ENCODE measurements at regions not wholly inside any gene's neighbourhood (a gene's known extent, or its start where the extent isn't known, plus 50 kb on each side); places are given as distances from the start of the nearest gene placed in this dataset.

DNA sequence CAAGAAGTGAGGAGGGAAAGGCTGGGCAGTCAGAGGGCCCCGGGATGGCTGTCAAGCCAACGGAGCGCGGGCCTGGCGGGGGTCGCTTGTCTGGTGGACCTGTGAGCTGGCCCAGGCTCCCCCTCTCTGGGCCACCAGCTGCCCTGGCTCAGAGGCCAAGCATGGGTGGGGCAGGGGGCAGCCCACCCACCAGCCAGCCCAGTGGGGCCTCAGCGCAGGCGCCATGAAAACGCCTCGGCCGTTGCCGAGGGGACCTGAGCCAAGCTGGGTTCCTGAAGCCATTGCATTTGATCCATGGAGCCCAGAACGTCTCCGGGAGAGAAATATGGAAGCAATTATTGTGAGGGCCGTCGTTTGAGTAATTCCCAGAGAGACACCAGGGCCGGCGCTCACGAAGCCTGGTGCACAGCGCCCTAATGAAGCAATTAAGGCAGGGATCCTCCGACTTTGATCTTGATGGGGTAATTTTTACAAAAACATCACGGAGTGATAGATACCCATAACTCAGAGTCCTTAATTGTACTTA, 90.5 kb upstream of the TTC34 start:
- Histone ChIP-seq H3K4me3 (ENCODE audit: low read length) (no peak overlapping the region), H3K9me3 (ENCODE audit: control insufficient read depth, insufficient read depth, low read length) (peaks cover 36% of the 10 kb centered on the region), H3K9me2 (replicated peaks; ENCODE audit: control insufficient read depth, low read length) (no peaks in the 10 kb centered on the region), H3K27me3 (ENCODE audit: control insufficient read depth, low read length) (no peaks in the 10 kb centered on the region), H3K4me1 (ENCODE audit: control insufficient read depth, low read length) (no peaks in the 10 kb centered on the region), H3K36me3 (ENCODE audit: control insufficient read depth, low read length) (no peaks in the 10 kb centered on the region), H3F3A (ENCODE audit: control insufficient read depth, insufficient read depth) (peaks cover 9% of the 10 kb centered on the region), H3K79me2 (ENCODE audit: control insufficient read depth, low read length) (no peaks in the 10 kb centered on the region), H4K20me1 (ENCODE audit: control insufficient read depth, insufficient read depth, low read depth, low read length) (no peaks in the 10 kb centered on the region), H3K4me2 (ENCODE audit: low read length) (no peak overlapping the region), H3K27ac (ENCODE audit: low read depth, low read length) (no peak overlapping the region)
- no peak for TF ChIP-seq EZH2phosphoT487 (IDR thresholded peaks at IDR 0.05; ENCODE audit: borderline replicate concordance, low read length)
- TF ChIP-seq, protein P1, sequence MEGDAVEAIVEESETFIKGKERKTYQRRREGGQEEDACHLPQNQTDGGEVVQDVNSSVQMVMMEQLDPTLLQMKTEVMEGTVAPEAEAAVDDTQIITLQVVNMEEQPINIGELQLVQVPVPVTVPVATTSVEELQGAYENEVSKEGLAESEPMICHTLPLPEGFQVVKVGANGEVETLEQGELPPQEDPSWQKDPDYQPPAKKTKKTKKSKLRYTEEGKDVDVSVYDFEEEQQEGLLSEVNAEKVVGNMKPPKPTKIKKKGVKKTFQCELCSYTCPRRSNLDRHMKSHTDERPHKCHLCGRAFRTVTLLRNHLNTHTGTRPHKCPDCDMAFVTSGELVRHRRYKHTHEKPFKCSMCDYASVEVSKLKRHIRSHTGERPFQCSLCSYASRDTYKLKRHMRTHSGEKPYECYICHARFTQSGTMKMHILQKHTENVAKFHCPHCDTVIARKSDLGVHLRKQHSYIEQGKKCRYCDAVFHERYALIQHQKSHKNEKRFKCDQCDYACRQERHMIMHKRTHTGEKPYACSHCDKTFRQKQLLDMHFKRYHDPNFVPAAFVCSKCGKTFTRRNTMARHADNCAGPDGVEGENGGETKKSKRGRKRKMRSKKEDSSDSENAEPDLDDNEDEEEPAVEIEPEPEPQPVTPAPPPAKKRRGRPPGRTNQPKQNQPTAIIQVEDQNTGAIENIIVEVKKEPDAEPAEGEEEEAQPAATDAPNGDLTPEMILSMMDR (IDR thresholded peaks at IDR 0.05; ENCODE audit: low read depth, low read length, poor library complexity, severe bottlenecking) = no peak

DNA sequence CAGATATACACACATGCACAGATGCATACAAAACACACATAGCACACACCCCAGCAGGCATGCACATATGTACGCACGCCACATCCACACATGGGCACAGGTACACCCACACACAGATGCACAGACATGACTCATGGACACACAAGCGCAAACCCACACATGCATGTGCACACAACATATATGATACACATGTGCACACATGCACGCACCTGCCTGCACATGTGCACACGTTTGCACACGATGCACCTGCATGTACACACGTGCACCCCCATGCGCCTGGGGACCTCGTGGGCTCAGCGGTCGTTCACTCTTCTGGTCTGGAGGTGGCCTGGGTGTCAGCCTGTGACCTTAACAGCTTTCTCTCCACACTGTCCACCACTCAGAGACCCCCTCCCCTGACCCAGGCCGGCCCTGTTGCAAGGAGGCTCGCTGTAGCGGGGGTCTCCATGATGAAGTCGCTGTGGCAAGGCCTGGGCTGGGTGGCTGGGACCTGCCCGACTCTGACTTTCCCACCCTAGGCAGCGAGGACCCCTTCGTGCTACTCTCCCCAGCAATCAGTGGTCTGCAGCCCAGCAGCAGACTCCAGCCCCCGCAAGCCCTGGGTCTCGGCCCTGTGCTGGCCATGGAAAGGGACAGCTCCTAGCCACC, 92.1 kb upstream of the TTC34 start:
- Histone ChIP-seq H3F3A (ENCODE audit: control insufficient read depth, insufficient read depth) (peaks cover 11% of the 10 kb centered on the region), H3K9me2 (replicated peaks; ENCODE audit: control insufficient read depth, low read length) (no peaks in the 10 kb centered on the region), H3K79me2 (ENCODE audit: control insufficient read depth, low read length) (no peaks in the 10 kb centered on the region), H3K4me1 (ENCODE audit: control insufficient read depth, low read length) (no peaks in the 10 kb centered on the region), H3K27me3 (ENCODE audit: control insufficient read depth, low read length) (no peaks in the 10 kb centered on the region), H3K36me3 (ENCODE audit: control insufficient read depth, low read length) (no peaks in the 10 kb centered on the region), H3K9me3 (ENCODE audit: control insufficient read depth, insufficient read depth, low read length) (peaks cover 46% of the 10 kb centered on the region), H3K27ac (ENCODE audit: low read depth, low read length) (no peak overlapping the region), H4K20me1 (ENCODE audit: control insufficient read depth, insufficient read depth, low read depth, low read length) (no peaks in the 10 kb centered on the region), H3K4me3 (ENCODE audit: low read length) (no peak overlapping the region), H3K4me2 (ENCODE audit: low read length) (no peak overlapping the region)
- no peak for TF ChIP-seq EZH2phosphoT487 (IDR thresholded peaks at IDR 0.05; ENCODE audit: borderline replicate concordance, low read length)
- TF ChIP-seq, protein P1 (IDR thresholded peaks at IDR 0.05; ENCODE audit: low read depth, low read length, poor library complexity, severe bottlenecking) = no peak

DNA sequence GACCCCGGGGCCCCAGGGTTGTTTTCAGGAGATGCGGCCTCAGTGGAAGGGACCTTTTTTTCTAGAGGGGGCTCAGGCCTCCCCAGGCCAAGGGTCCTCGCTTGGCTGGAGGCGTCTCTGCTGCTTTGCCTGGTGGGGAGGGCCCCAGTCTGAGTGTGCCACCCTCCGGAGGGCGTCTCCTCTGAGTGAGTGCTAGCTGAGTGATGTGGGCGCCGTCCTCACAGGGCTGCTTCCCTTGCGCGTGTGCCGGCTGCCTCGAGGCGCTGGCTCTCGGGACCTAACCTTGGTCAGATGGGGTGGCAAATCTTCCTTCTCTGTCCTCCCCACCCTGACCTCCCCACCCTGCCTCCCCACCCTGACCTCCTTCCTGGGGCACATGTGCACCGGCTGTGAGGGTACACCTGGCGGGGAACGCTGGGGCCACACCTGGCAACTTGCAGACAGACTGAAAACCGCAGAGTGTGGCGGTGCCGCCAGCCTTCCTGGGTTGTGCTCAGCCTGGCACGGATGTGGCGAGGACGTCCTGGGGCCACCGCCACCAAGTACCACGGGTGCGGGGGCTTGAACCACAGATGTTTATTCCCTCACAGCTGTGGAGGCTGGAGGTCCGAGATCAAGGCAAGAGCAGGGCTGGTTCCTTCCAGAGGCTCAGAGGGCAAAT, 93.0 kb upstream of the TTC34 start:
- no peak overlapping the region for H3K4me3 ChIP-seq (ENCODE audit: low read length)
- TF ChIP-seq, protein P1 (IDR thresholded peaks at IDR 0.05; ENCODE audit: low read depth, low read length, poor library complexity, severe bottlenecking) = no peak
- no peak for TF ChIP-seq EZH2phosphoT487 (IDR thresholded peaks at IDR 0.05; ENCODE audit: borderline replicate concordance, low read length)
- no peak overlapping the region for H3K4me2 ChIP-seq (ENCODE audit: low read length)

More for the DNA sequence above, 93.0 kb upstream of the TTC34 start:
- no peaks in the 10 kb centered on the region for H4K20me1 ChIP-seq (ENCODE audit: control insufficient read depth, insufficient read depth, low read depth, low read length)
- no peaks in the 10 kb centered on the region for H3K36me3 ChIP-seq (ENCODE audit: control insufficient read depth, low read length)
- H3K27ac ChIP-seq (ENCODE audit: low read depth, low read length) = no peak overlapping the region
- H3F3A ChIP-seq (ENCODE audit: control insufficient read depth, insufficient read depth) = peaks cover 11% of the 10 kb centered on the region
- H3K9me2 ChIP-seq (replicated peaks; ENCODE audit: control insufficient read depth, low read length) = no peaks in the 10 kb centered on the region
- no peaks in the 10 kb centered on the region for H3K79me2 ChIP-seq (ENCODE audit: control insufficient read depth, low read length)
- peaks cover 46% of the 10 kb centered on the region for H3K9me3 ChIP-seq (ENCODE audit: control insufficient read depth, insufficient read depth, low read length)
- H3K4me1 ChIP-seq (ENCODE audit: control insufficient read depth, low read length) = no peaks in the 10 kb centered on the region
- H3K27me3 ChIP-seq (ENCODE audit: control insufficient read depth, low read length) = no peaks in the 10 kb centered on the region

All from DOHH2 (cell line).